ENCODE measurements at regions not wholly inside any gene's neighbourhood (a gene's known extent, or its start where the extent isn't known, plus 50 kb on each side); places are given as distances from the start of the nearest gene placed in this dataset.

- no peak for TF ChIP-seq CTCF (IDR thresholded peaks at IDR 0.05; ENCODE audit: control extremely low read depth, extremely low read depth, low read depth, missing control alignments)
- no peak for DNase-seq (ENCODE audit: extremely low spot score)
- ChIA-PET CTCF (interaction anchor here (1.3 kb wide), 1 partner anchor 9 kb away, joined by 3 read pairs; no protein-coding TSS in a partner anchor), POLR2A (no interaction called here)
These were observed 267.5 kb downstream of the GPD2 start for GRCh38 chr2:156703642-156704041.

DNA sequence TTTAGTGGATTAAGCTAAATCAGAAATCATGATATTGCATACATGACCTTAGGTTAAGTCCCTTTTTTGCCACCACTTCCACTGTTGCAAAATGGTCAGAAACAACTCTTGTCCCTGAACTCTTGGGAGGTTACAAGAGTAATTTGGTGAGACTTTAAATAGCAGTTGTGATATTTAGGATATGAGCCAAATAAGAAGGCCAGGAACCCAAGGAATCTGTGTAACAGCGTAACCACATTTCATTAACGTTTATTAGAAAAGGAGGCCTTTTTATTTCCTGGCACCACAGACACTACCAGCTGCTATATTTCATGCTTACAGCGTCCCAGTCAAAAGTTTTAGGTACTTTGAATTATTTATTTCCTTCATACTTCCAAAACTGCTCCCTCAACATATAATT lies 268.0 kb downstream of the GPD2 start:
- ChIA-PET POLR2A (no interaction called here), CTCF (interaction anchor here (1.3 kb wide), 1 partner anchor 10 kb away, joined by 3 read pairs; no protein-coding TSS in a partner anchor)
- no peak for DNase-seq (ENCODE audit: extremely low spot score)
- TF ChIP-seq CTCF (IDR thresholded peaks at IDR 0.05; ENCODE audit: control extremely low read depth, extremely low read depth, low read depth, missing control alignments): no peak

GRCh38 chr2:156704617-156705016 lies 268.4 kb downstream of the GPD2 start:
- POLR2A ChIA-PET: no interaction called here
- DNase-seq (ENCODE audit: extremely low spot score): no peak
- CTCF ChIA-PET: no interaction called here
- TF ChIP-seq CTCF (IDR thresholded peaks at IDR 0.05; ENCODE audit: control extremely low read depth, extremely low read depth, low read depth, missing control alignments): no peak

- ChIA-PET CTCF (no interaction called here), POLR2A (no interaction called here)
- no peak for TF ChIP-seq CTCF (IDR thresholded peaks at IDR 0.05; ENCODE audit: control extremely low read depth, extremely low read depth, low read depth, missing control alignments)
- no peak for DNase-seq (ENCODE audit: extremely low spot score)
These were observed 270.4 kb downstream of the GPD2 start for GRCh38 chr2:156706576-156706975.

GRCh38 chr2:156708051-156708450 lies 271.9 kb downstream of the GPD2 start:
- CTCF ChIA-PET: no interaction called here
- TF ChIP-seq CTCF (IDR thresholded peaks at IDR 0.05; ENCODE audit: control extremely low read depth, extremely low read depth, low read depth, missing control alignments): no peak
- no peak for DNase-seq (ENCODE audit: extremely low spot score)
- POLR2A ChIA-PET: no interaction called here

DNA sequence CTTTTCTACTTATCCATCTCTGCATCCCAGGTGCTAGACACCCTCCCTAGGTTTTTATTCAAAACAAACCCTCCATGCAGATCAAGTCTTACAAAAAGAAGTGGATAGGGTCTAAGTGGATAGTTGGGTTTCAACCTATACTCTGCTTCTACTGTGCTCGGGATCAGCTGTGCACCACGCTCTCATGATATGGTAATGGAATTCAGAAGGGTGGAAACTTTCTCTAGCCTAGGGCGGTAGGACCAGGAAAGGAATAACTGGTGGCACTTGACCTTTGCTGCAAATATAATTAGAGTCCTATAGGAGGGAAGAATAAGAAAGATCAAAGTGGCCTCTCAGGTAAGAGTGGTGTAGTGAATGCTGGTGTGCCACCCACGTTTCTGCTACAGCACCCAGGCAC lies 272.9 kb downstream of the GPD2 start:
- no peak for TF ChIP-seq CTCF (IDR thresholded peaks at IDR 0.05; ENCODE audit: control extremely low read depth, extremely low read depth, low read depth, missing control alignments)
- ChIA-PET CTCF (no interaction called here), POLR2A (no interaction called here)
- no peak for DNase-seq (ENCODE audit: extremely low spot score)

DNA sequence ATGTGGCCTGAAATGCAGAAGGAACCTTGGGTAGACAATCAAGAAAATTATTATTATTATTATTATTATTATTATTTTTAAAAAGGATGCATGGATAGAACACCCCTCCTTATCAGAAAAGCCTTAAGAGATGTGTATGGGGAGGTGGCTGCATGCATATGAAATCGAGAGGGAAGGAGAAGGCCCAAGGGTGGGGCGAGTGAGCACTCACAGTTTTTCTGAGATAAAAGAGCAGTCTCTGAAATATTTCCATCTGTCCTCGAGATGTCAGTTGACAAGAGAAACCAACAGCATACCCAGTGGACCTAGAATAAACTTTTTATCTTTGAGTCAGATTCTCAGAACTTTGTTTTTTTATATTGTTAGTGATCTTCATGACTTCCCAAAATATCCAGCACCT lies 282.9 kb downstream of the GPD2 start:
- no peak for DNase-seq (ENCODE audit: extremely low spot score)
- CTCF ChIA-PET: no interaction called here
- POLR2A ChIA-PET: no interaction called here
- no peak for TF ChIP-seq CTCF (IDR thresholded peaks at IDR 0.05; ENCODE audit: control extremely low read depth, extremely low read depth, low read depth, missing control alignments)
